ENCODE measurements at regions not wholly inside any gene's neighbourhood (a gene's known extent, or its start where the extent isn't known, plus 50 kb on each side); places are given as distances from the start of the nearest gene placed in this dataset.
"Not testable (repeated sequence)": the region's sequence is repeated elsewhere in the genome, so short reads cannot be mapped to it uniquely, and the experiment has no call there.

DNA sequence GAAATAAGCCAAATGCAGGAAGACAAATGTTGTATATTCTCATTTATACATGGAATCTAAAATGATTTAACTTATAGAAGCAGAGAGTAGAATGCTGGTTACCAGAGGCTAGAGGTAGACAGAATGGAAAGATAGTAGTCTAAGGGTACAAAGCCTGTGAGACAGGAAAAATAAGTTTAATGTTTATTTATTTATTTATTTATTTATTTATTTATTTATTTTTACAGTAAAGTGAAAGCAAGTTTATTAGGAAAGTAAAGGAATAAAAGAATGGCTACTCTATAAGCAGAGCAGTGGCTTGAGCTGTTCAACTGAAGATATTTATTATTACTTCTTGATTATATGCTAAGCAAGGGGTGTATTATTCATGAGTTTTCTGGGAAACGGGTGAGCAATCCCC lies 203.2 kb downstream of the LAS1L start:
- no peak for DNase-seq

GRCh38 chrX:65300104-65300809 lies 234.3 kb downstream of the LAS1L start:
- no peak for DNase-seq

DNA sequence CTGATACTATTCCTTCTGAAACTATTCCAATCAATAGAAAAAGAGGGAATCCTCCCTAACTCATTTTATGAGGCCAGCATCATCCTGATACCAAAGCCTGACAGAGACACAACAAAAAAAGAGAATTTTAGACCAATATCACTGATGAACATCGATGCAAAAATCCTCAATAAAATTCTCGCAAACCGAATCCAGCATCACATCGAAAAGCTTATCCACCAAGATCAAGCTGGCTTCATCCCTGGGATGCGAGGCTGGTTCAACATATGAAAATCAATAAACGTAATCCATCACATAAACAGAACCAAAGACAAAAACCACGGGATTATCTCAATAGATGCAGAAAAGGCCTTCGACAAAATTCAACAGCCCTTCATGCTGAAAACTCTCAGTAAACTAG lies 251.7 kb downstream of the LAS1L start:
- not testable (repeated sequence) for DNase-seq

DNA sequence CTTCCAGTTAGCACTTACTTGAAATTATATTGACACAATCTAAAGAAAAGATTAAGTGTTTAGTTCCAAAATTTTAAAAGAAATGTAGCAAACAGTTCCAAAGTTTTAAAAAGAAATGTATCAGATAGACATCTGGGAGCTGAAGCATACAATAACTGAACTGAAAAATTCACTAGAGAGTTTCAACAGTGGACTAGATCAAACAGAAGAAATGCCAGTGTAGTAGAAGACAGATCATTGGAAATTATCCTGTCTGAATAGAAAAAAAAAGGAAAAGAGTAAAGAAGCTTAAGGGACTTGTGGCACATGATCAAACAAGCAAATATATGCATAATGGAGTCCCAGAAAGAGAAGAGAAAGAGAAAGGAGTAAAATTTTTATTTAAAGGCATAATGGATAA lies 261.4 kb downstream of the LAS1L start:
- no peak for DNase-seq

GRCh38 chrX:65266482-65266881 lies 268.1 kb downstream of the LAS1L start:
- DNase-seq = no peak

- no peak for DNase-seq
Observed at GRCh38 chrX:65253817-65254216, 277.6 kb upstream of the ZC4H2 start.

GRCh38 chrX:65241059-65241721 lies 264.9 kb upstream of the ZC4H2 start:
- DNase-seq = no peak

GRCh38 chrX:65203545-65203944 lies 227.3 kb upstream of the ZC4H2 start:
- DNase-seq = no peak

DNA sequence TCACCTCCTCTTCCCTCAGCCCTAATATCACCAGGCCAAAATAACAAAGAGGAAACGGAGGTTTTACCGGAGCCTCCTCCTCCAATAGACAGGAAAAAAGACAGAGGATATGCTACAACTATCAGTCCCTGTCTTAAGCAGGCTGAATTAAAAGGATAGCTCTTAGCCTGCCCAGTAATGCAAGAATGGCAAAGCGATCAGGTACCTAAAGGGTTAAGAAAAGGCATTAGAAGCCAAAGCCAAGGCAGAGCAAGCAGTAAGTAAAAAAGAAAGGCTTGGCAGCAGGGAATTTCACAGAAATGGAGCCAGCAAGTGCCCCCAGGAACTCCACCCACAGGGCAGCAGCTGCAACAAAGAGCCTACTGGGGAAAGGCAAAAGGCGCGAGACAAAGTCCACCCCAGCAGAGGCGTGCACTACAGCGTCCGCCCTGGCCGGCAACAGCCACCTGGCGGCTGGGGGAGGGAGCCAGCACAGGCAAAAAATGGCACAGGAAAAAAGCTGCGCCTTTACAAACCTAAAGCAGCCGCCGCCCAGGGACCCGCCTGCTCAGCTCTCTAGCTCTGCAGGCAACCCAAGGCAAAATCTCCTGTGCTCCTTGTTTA lies 220.6 kb upstream of the ZC4H2 start:
- no peak for DNase-seq

DNA sequence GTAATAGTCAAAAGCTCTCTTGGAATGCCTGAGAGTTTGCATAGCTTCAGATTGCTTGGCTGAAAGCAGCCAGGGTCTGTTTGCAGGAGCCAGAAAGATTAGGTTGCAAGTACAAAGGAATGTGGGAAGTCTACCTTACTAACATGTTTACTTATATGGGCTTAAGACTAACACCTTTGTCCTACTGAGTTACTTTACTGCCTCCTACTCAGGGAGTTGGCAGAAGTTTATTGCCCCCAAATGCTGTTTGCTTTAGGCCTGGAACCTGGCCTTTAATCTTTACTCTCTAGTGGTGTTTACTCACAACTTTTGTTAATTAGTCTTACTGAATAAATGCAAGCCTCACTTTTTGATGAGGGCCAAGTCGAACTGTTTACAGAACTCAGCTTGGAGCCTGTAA lies 219.4 kb upstream of the ZC4H2 start:
- DNase-seq = no peak

- no peak for DNase-seq
Observed at GRCh38 chrX:65194547-65194946, 218.3 kb upstream of the ZC4H2 start.

DNA sequence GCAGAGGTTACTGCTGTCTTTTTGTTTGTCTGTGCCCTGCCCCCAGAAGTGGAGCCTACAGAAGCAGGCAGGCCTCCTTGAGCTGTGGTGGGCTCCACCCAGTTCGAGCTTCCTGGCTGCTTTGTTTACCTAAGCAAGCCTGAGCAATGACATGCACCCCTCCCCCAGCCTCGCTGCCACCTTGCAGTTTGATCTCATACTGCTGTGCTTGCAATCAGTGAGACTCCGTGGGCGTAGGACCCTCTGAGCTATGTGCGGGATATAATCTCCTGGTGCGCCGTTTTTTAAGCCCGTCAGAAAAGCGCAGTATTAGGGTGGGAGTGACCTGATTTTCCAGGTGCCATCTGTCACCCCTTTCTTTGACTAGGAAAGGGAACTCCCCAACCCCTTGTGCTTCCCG lies 187.1 kb upstream of the ZC4H2 start:
- DNase-seq = not testable (repeated sequence)

GRCh38 chrX:65148232-65148631 lies 172.0 kb upstream of the ZC4H2 start:
- no peak for DNase-seq

- DNase-seq = no peak
Observed at GRCh38 chrX:65136424-65136823, 160.2 kb upstream of the ZC4H2 start.

DNA sequence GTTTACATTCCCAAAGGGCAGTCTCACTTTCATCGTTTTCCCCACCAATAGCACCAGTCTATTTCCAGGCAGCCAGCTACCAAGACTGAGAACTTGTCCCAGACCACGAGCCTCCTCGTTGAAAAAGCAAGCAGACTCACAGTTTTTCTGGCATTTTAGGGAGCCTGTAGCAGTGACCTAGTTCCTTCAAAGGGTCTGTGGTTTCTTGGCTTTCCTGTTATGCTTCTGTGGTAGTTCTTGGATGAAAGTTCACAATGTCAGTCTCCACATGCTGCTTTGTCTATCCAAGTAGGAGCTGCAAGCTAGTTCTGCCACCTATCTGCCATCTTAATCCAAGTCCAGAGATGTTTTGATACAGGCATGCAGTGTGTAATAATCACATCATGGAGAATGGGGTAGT lies 151.6 kb upstream of the ZC4H2 start:
- DNase-seq = no peak

DNA sequence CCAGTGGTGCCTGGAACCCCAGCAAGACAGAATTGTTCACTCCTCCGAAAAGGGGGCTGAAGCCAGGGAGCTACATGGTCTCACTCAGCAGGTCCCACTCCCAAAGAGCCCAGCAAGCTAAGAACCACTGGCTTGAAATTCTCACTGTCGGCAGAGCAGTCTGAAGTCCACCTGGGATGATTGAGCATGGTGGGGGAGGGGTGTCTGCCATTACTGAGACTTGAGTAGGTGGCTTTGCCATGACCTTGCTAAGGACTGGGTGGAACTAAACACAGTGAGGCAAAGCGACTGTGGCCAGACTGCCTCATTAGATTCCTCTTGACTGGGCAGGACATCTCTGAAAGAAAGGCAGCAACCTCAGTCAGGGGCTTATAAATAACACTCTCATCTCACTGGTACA lies 122.6 kb upstream of the ZC4H2 start:
- DNase-seq = no peak

- no peak for DNase-seq
Observed at GRCh38 chrX:65093658-65094057, 117.4 kb upstream of the ZC4H2 start.

DNA sequence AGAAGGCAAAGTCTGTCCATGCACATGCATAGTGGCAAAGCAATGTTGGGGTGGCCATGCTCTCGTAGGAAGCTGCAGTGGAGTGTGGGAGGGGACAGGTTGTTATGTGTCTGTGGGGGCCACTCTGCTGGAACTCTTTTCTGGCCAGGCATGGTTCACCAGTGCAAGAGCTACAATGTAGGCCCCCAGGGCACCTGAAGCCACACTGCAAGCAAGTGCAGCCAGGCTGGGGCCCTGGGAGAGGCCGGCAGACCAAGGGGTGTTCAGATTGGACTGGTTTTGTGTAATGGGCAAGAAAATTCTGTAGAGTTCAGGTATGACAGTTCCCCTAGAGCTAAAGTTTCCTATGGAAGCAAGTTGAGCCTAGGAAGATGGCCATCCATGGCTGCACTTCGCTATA lies 97.0 kb upstream of the ZC4H2 start:
- no peak for DNase-seq

DNA sequence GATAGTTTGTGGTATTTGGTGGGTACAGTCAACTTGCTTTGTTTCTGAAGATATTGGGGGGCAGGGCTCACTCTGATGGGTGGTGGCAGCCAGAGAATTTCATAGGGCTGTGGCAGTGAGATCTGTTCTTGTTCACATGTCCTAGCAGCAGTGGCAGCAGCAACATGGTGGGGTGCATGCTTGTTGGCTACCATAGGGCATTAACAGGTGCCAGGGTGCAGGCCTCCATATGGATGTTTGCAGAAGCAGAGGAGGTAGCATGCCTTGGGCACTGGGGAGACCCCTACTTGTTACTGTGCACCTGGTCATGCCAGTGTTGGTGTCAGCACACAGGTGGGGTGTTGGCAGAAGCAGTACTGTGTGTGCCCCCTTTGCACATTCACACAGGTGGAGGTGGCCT lies 96.3 kb upstream of the ZC4H2 start:
- no peak for DNase-seq

DNA sequence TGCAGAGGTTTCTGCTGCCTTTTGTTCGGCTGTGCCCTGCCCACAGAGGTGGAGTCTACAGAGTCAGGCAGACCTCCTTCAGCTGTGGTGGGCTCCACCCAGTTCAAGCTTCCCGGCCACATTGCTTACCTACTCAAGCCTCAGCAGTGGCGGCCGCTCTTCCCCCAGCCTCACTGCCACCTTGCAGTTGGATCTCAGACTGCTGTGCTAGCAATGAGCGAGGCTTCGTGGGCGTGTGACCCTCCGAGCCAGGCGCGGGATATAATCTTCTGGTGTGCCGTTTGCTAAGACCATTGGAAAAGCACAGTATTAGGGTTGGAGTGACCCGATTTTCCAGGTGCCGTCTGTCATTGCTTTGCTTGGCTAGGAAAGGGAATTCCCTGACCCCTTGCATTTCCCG lies 82.4 kb upstream of the ZC4H2 start:
- DNase-seq = not testable (repeated sequence)

GRCh38 chrX:65045001-65045400 lies 68.8 kb upstream of the ZC4H2 start:
- DNase-seq = no peak

- peak; percentile 28 for DNase-seq
Observed at GRCh38 chrX:65035446-65035770, 59.2 kb upstream of the ZC4H2 start.

DNA sequence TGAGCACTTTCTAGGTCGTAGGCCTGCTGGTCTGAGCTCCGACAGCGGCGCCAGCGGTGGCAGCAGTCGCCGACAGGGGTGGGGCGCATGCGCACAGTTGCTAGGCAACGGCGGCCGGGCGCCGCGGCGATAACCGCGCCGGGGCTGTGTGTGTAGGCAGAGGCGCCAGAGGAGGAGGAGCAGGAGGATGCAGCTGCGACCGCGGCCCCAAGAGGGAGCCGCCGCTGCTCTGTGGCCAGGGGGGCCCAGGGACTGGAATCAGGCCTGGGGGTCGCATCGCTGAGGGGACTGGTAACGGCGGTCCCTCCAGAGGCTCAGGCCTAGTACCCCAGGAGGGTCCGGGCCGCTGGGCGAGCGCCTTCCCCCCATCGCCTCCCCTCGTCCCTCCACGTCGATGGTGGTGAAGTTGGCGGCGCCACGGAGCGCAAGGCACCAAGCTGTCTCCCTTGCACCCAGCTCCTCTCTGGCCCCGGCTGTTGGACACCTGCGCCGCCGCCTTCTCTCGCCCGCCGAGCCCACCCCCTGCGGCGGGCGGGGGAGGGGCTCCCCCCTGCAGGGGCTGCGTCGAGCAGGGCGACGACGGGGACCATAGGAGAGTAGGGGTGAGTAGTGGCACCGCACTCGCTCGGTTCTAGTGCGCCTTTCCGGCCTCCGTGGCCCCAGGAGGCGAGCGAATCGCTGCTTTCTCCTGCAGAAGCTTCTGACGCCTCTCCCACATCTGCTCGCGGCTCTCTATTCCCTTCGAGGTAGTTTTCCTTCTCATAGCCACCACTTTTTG lies 58.6 kb upstream of the ZC4H2 start, which contains the start of gene ZC3H12B:
Gene ZC3H12B, plus strand, starts transcription at position 159 of the 778 bp plus-strand sequence.
- peak; percentile 31 for DNase-seq

DNA sequence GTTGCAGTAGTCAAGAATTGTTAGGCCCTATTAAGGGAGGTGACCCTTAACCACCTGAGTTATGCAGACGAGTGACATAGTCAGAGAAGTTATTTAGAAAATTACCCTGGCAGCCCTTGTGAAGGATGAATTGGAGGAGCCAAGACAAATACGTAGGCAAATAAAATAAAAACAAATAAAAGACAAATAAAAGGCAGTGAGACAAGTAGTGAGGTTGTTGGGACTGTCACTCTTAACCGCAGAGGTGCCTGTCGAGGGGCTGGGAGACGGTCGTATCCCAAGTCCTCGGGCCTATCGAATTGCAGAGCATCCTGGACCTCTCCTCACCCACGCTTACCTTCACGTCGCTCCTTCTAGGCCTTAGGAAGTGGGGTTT lies 58.0 kb upstream of the ZC4H2 start:
- DNase-seq = no peak

Measured in NCI-H524 treated with DMSO at 0.1 percent for 48 hours (cell line).